ENCODE measurements at regions not wholly inside any gene's neighbourhood (a gene's known extent, or its start where the extent isn't known, plus 50 kb on each side); places are given as distances from the start of the nearest gene placed in this dataset.

- H3K9me3 Mint-ChIP-seq: peaks cover 0 to 6% (median 1%) of the 10 kb centered on the region in 7 donors
Measured at GRCh38 chr13:81406022-81406421, 1065.1 kb upstream of the SPRY2 start.

GRCh38 chr13:81396192-81396591 lies 1055.3 kb upstream of the SPRY2 start:
- H3K4me3 ChIP-seq (replicated peaks in 1 of 3; ENCODE audit: low read depth in 2 of 3, low read length in 3 of 3): no peak overlapping the region
- H4K20me1 ChIP-seq (ENCODE audit: insufficient read depth, low read length): no peaks in the 10 kb centered on the region
- H3K9me3 ChIP-seq (replicated peaks in 1 of 2; ENCODE audit: control insufficient read depth in 1 of 2, insufficient read depth in 1 of 2, low read length in 2 of 2): peaks cover 10 to 20% of the 10 kb centered on the region in 2 donors
- no peaks in the 10 kb centered on the region for H3K4me1 ChIP-seq (ENCODE audit: control insufficient read depth in 1 of 2, insufficient read depth in 2 of 2, low read length in 2 of 2)
- Mint-ChIP-seq H3K27ac (no peak overlapping the region), H3K36me3 (no peaks in the 10 kb centered on the region), H3K9me3 (peaks cover 2 to 24% (median 14%) of the 10 kb centered on the region in 7 donors), H3K4me3 (no peak overlapping the region), H3K27me3 (ENCODE audit: low read depth in 3 of 3) (peaks cover 0 to 1% (median 1%) of the 10 kb centered on the region in 3 donors), H3K4me1 (no peaks in the 10 kb centered on the region)
- 80% methylated on average over 1 of the region's 4 CpGs for WGBS (ENCODE audit: insufficient coverage)
- H3K9ac ChIP-seq (ENCODE audit: insufficient read depth, low read length, poor library complexity, severe bottlenecking): no peak overlapping the region
- H3K79me2 ChIP-seq (ENCODE audit: insufficient read depth, low read length): no peaks in the 10 kb centered on the region
- TF ChIP-seq CTCF (IDR thresholded peaks at IDR 0.05): no peak
- no peaks in the 10 kb centered on the region for H3K36me3 ChIP-seq (replicated peaks in 1 of 2; ENCODE audit: control insufficient read depth in 1 of 2, insufficient read depth in 2 of 2, low read length in 2 of 2)
- H3K27ac ChIP-seq (ENCODE audit: low read depth in 1 of 2, low read length in 2 of 2): no peak overlapping the region
- DNase-seq: no peak
- no peak overlapping the region for H3K4me2 ChIP-seq (replicated peaks; ENCODE audit: extremely low read depth, low read length, poor library complexity, severe bottlenecking)
- intact Hi-C loops (cut with micrococcal nuclease): no loop called here
- no peak overlapping the region for H2AFZ ChIP-seq (ENCODE audit: insufficient read depth, low read depth, low read length, poor library complexity, severe bottlenecking)
- H3K27me3 ChIP-seq (ENCODE audit: control insufficient read depth in 2 of 2, insufficient read depth in 2 of 2, low read length in 2 of 2): no peaks in the 10 kb centered on the region

More at GRCh38 chr13:81406022-81406421, 1065.1 kb upstream of the SPRY2 start:
- no peak overlapping the region for H3K27ac ChIP-seq (ENCODE audit: low read depth in 1 of 2, low read length in 2 of 2)
- no peak overlapping the region for H3K4me3 ChIP-seq (replicated peaks in 1 of 3; ENCODE audit: low read depth in 2 of 3, low read length in 3 of 3)
- no peaks in the 10 kb centered on the region for H3K4me1 ChIP-seq (ENCODE audit: control insufficient read depth in 1 of 2, insufficient read depth in 2 of 2, low read length in 2 of 2)
- no peaks in the 10 kb centered on the region for H4K20me1 ChIP-seq (ENCODE audit: insufficient read depth, low read length)
- intact Hi-C loops (cut with micrococcal nuclease): no loop called here
- H3K9ac ChIP-seq (ENCODE audit: insufficient read depth, low read length, poor library complexity, severe bottlenecking): no peak overlapping the region
- H3K27me3 Mint-ChIP-seq (ENCODE audit: low read depth in 3 of 3): no peaks in the 10 kb centered on the region
- no peaks in the 10 kb centered on the region for H3K36me3 ChIP-seq (replicated peaks in 1 of 2; ENCODE audit: control insufficient read depth in 1 of 2, insufficient read depth in 2 of 2, low read length in 2 of 2)
- H3K79me2 ChIP-seq (ENCODE audit: insufficient read depth, low read length): no peaks in the 10 kb centered on the region
- no peak for TF ChIP-seq CTCF (IDR thresholded peaks at IDR 0.05)
- H3K4me1 Mint-ChIP-seq: no peaks in the 10 kb centered on the region
- no peak for DNase-seq
- H2AFZ ChIP-seq (ENCODE audit: insufficient read depth, low read depth, low read length, poor library complexity, severe bottlenecking): no peak overlapping the region
- no peak overlapping the region for H3K4me2 ChIP-seq (replicated peaks; ENCODE audit: extremely low read depth, low read length, poor library complexity, severe bottlenecking)
- H3K27ac Mint-ChIP-seq: no peak overlapping the region
- H3K36me3 Mint-ChIP-seq: no peaks in the 10 kb centered on the region
- H3K4me3 Mint-ChIP-seq: no peak overlapping the region
- no peaks in the 10 kb centered on the region for H3K9me3 ChIP-seq (replicated peaks in 1 of 2; ENCODE audit: control insufficient read depth in 1 of 2, insufficient read depth in 1 of 2, low read length in 2 of 2)
- H3K27me3 ChIP-seq (ENCODE audit: control insufficient read depth in 2 of 2, insufficient read depth in 2 of 2, low read length in 2 of 2): no peaks in the 10 kb centered on the region
- no CpG with 5 or more reads among the region's 3 CpGs for WGBS (ENCODE audit: insufficient coverage)

Data from CD14-positive monocyte (primary cell).